ENCODE measurements at regions not wholly inside any gene's neighbourhood (a gene's known extent, or its start where the extent isn't known, plus 50 kb on each side); places are given as distances from the start of the nearest gene placed in this dataset.

DNA sequence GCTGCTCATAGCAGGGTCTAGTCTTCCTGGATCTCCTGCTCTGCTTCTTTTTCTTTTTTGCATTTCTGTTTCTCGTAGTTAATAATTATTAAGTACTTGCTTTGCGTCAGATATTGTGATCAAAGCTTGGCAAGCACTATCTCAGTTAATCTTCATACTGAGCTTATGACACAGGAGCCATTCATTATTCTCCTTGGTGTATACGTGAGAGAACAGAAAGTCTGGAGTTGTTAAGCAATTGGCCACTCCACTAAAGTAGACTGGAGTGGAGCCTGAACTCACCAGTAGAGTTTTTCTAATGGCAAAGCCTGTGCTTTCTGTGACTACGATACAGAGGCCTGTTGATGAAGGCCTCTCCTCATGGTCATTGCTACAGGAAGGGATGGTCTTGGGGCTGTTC, 285.9 kb downstream of the RFC3 start (continued):
- TF ChIP-seq, protein P1, sequence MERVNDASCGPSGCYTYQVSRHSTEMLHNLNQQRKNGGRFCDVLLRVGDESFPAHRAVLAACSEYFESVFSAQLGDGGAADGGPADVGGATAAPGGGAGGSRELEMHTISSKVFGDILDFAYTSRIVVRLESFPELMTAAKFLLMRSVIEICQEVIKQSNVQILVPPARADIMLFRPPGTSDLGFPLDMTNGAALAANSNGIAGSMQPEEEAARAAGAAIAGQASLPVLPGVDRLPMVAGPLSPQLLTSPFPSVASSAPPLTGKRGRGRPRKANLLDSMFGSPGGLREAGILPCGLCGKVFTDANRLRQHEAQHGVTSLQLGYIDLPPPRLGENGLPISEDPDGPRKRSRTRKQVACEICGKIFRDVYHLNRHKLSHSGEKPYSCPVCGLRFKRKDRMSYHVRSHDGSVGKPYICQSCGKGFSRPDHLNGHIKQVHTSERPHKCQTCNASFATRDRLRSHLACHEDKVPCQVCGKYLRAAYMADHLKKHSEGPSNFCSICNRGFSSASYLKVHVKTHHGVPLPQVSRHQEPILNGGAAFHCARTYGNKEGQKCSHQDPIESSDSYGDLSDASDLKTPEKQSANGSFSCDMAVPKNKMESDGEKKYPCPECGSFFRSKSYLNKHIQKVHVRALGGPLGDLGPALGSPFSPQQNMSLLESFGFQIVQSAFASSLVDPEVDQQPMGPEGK (CRISPR knock-in tag; IDR thresholded peaks at IDR 0.05; ENCODE audit: borderline replicate concordance): no peak
- TF ChIP-seq OSR1 (CRISPR knock-in tag; IDR thresholded peaks at IDR 0.05): no peak
- no peak for TF ChIP-seq ZNF8 (CRISPR knock-in tag; IDR thresholded peaks at IDR 0.05)
- no peak for TF ChIP-seq TOX (CRISPR knock-in tag; IDR thresholded peaks at IDR 0.05; ENCODE audit: borderline replicate concordance)
- TF ChIP-seq, protein P2, sequence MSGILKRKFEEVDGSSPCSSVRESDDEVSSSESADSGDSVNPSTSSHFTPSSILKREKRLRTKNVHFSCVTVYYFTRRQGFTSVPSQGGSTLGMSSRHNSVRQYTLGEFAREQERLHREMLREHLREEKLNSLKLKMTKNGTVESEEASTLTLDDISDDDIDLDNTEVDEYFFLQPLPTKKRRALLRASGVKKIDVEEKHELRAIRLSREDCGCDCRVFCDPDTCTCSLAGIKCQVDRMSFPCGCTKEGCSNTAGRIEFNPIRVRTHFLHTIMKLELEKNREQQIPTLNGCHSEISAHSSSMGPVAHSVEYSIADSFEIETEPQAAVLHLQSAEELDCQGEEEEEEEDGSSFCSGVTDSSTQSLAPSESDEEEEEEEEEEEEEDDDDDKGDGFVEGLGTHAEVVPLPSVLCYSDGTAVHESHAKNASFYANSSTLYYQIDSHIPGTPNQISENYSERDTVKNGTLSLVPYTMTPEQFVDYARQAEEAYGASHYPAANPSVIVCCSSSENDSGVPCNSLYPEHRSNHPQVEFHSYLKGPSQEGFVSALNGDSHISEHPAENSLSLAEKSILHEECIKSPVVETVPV (CRISPR knock-in tag; IDR thresholded peaks at IDR 0.05): no peak
- TF ChIP-seq, protein P3, sequence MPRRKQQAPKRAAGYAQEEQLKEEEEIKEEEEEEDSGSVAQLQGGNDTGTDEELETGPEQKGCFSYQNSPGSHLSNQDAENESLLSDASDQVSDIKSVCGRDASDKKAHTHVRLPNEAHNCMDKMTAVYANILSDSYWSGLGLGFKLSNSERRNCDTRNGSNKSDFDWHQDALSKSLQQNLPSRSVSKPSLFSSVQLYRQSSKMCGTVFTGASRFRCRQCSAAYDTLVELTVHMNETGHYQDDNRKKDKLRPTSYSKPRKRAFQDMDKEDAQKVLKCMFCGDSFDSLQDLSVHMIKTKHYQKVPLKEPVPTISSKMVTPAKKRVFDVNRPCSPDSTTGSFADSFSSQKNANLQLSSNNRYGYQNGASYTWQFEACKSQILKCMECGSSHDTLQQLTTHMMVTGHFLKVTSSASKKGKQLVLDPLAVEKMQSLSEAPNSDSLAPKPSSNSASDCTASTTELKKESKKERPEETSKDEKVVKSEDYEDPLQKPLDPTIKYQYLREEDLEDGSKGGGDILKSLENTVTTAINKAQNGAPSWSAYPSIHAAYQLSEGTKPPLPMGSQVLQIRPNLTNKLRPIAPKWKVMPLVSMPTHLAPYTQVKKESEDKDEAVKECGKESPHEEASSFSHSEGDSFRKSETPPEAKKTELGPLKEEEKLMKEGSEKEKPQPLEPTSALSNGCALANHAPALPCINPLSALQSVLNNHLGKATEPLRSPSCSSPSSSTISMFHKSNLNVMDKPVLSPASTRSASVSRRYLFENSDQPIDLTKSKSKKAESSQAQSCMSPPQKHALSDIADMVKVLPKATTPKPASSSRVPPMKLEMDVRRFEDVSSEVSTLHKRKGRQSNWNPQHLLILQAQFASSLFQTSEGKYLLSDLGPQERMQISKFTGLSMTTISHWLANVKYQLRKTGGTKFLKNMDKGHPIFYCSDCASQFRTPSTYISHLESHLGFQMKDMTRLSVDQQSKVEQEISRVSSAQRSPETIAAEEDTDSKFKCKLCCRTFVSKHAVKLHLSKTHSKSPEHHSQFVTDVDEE (CRISPR knock-in tag; IDR thresholded peaks at IDR 0.05): no peak
- no peak for TF ChIP-seq ISL1 (CRISPR knock-in tag; IDR thresholded peaks at IDR 0.05)
- no peak for TF ChIP-seq ESRRG (CRISPR knock-in tag; IDR thresholded peaks at IDR 0.05)

DNA sequence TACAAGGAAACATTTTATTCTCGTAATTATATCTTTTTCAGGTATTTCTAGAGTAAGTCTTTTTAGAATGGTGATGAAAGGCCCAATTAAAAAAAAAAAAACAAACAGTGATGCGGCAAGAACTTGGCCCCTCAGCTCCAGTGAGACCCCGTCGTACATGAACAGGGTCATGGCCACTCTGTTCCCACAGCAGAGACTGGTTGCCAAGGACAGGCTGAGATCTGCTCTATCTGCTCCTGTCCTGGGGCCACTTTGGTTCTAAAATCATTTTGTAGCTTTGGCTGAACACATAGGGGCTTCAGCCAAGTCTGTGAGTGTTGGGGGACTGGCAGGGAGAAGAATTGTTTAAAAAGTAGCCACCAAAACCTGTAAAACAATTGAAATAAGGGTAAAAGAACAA, 286.9 kb downstream of the RFC3 start:
- TF ChIP-seq ZNF8 (CRISPR knock-in tag; IDR thresholded peaks at IDR 0.05): no peak
- no peak for TF ChIP-seq ESRRG (CRISPR knock-in tag; IDR thresholded peaks at IDR 0.05)
- TF ChIP-seq ZFP3 (CRISPR knock-in tag; IDR thresholded peaks at IDR 0.05): no peak
- TF ChIP-seq RARB (CRISPR knock-in tag; IDR thresholded peaks at IDR 0.05): no peak
- no peak for TF ChIP-seq ZC3H10 (CRISPR knock-in tag; IDR thresholded peaks at IDR 0.05)
- TF ChIP-seq, protein P4, sequence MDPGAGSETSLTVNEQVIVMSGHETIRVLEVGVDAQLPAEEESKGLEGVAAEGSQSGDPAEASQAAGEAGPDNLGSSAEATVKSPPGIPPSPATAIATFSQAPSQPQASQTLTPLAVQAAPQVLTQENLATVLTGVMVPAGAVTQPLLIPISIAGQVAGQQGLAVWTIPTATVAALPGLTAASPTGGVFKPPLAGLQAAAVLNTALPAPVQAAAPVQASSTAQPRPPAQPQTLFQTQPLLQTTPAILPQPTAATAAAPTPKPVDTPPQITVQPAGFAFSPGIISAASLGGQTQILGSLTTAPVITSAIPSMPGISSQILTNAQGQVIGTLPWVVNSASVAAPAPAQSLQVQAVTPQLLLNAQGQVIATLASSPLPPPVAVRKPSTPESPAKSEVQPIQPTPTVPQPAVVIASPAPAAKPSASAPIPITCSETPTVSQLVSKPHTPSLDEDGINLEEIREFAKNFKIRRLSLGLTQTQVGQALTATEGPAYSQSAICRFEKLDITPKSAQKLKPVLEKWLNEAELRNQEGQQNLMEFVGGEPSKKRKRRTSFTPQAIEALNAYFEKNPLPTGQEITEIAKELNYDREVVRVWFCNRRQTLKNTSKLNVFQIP (CRISPR knock-in tag; IDR thresholded peaks at IDR 0.05; ENCODE audit: borderline replicate concordance, low read depth): no peak
- no peak for TF ChIP-seq ARNTL (CRISPR knock-in tag; IDR thresholded peaks at IDR 0.05; ENCODE audit: borderline replicate concordance, low read depth)
- TF ChIP-seq, protein P1 (CRISPR knock-in tag; IDR thresholded peaks at IDR 0.05; ENCODE audit: borderline replicate concordance): no peak
- no peak for TF ChIP-seq TCF4 (CRISPR knock-in tag; IDR thresholded peaks at IDR 0.05; ENCODE audit: borderline replicate concordance)
- TF ChIP-seq, protein P3 (CRISPR knock-in tag; IDR thresholded peaks at IDR 0.05): no peak
- no peak for TF ChIP-seq CSDC2 (CRISPR knock-in tag; IDR thresholded peaks at IDR 0.05)
- no peak for TF ChIP-seq TOX (CRISPR knock-in tag; IDR thresholded peaks at IDR 0.05; ENCODE audit: borderline replicate concordance)
- TF ChIP-seq SNAI2 (CRISPR knock-in tag; IDR thresholded peaks at IDR 0.05): no peak
- no peak for TF ChIP-seq OSR1 (CRISPR knock-in tag; IDR thresholded peaks at IDR 0.05)
- TF ChIP-seq, protein P5, sequence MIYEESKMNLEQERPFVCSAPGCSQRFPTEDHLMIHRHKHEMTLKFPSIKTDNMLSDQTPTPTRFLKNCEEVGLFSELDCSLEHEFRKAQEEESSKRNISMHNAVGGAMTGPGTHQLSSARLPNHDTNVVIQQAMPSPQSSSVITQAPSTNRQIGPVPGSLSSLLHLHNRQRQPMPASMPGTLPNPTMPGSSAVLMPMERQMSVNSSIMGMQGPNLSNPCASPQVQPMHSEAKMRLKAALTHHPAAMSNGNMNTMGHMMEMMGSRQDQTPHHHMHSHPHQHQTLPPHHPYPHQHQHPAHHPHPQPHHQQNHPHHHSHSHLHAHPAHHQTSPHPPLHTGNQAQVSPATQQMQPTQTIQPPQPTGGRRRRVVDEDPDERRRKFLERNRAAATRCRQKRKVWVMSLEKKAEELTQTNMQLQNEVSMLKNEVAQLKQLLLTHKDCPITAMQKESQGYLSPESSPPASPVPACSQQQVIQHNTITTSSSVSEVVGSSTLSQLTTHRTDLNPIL (CRISPR knock-in tag; IDR thresholded peaks at IDR 0.05; ENCODE audit: low read depth): no peak
- TF ChIP-seq ISL1 (CRISPR knock-in tag; IDR thresholded peaks at IDR 0.05): no peak
- no peak for TF ChIP-seq PPARA (CRISPR knock-in tag; IDR thresholded peaks at IDR 0.05; ENCODE audit: borderline replicate concordance)
- no peak for ATAC-seq

All from SK-N-SH treated with all-trans-retinoic acid at 6 μM for 48 hours (cell line).